VCaP (cell line): ENCODE measurements at regions not wholly inside any gene's neighbourhood (a gene's known extent, or its start where the extent isn't known, plus 50 kb on each side); places are given as distances from the start of the nearest gene placed in this dataset.

Experiments
- H3K27ac ChIP-seq: fragments of 450-650 bp; 2 replicates; pipeline ENCODE4 v1.5.1; 2017
- CTCF ChIP-seq: fragments of 450-650 bp; conservative IDR thresholded peaks from 2 replicates; pipeline ENCODE4 v1.5.1; 2017; ENCODE audit warnings: mild to moderate bottlenecking, moderate library complexity

- TF ChIP-seq CTCF, result no peak
- no peak overlapping the region for H3K27ac ChIP-seq
Measured at GRCh38 chr3:154666542-154666941, 236.6 kb upstream of the GPR149 start.

- H3K27ac ChIP-seq, result no peak overlapping the region
- no peak for TF ChIP-seq CTCF
Measured at GRCh38 chr3:154664714-154665113, 234.7 kb upstream of the GPR149 start.

GRCh38 chr3:154662851-154663250 is 232.9 kb upstream of the GPR149 start:
- H3K27ac ChIP-seq, result no peak overlapping the region
- TF ChIP-seq CTCF, result no peak

DNA sequence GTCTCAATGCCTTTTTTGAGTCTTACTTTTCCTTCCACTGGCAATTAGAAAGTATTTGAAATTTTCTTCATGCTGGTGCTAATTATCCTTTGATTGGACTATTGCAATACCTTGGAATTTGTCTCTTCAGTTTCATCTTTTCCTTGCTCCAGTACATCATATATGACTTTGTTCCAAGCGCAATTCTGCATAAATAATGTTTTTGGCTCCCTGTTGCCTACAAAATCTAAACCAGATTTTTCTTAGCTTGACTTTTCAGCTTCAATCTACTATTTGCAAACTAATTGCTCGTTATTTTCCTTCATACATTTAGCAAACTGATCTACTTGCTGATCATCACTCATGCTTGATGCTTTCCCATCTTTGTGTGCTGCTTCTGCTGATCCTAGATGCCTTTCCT is 230.8 kb upstream of the GPR149 start:
- no peak for TF ChIP-seq CTCF

DNA sequence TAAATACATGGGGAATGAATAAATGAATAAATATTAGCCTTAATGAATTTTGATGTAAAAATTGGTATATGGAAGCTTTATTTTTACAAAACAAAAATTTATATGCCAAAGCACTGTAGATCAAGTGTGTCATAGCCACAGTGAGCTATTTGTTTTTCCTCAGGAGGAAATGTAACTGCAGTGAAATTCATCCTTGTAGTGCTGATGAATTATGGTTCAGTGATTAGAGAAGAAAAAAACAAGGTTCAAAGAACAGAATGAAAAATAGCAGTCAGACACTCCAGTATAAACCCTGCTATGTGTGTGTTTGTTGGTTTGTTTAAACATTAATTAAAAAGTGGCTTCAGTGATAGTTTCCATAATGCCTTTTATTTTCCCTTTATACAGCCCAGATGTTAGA is 228.0 kb upstream of the GPR149 start:
- no peak overlapping the region for H3K27ac ChIP-seq

More for the DNA sequence above, 230.8 kb upstream of the GPR149 start:
- no peak overlapping the region for H3K27ac ChIP-seq

GRCh38 chr3:154657218-154657617 is 227.2 kb upstream of the GPR149 start:
- no peak overlapping the region for H3K27ac ChIP-seq
- TF ChIP-seq CTCF, result no peak

More for the DNA sequence above, 228.0 kb upstream of the GPR149 start:
- no peak for TF ChIP-seq CTCF

- TF ChIP-seq CTCF, result no peak
Measured at GRCh38 chr3:154656486-154656885, 226.5 kb upstream of the GPR149 start.

DNA sequence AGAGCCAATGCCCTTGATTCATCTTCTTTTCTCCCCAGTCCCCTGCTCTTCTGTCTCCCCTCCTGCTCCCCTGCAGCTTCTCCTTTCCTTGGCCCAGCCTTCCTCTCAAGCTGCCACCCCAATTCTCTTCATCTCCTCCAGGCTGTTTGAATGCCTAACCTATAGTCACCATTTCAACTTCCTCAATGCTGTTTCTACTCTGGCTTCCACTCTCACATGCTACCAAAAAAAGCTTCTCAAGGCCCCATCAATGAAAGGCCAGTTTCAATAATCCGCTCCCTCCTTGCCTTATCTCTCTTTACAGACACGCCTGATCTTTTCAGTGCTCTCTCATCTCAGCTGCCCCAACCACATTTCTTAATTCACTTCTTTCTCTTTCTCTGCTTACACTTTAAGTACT is 212.2 kb upstream of the GPR149 start:
- no peak overlapping the region for H3K27ac ChIP-seq
- no peak for TF ChIP-seq CTCF

More at GRCh38 chr3:154656486-154656885, 226.5 kb upstream of the GPR149 start:
- no peak overlapping the region for H3K27ac ChIP-seq
